ENCODE measurements at regions not wholly inside any gene's neighbourhood (a gene's known extent, or its start where the extent isn't known, plus 50 kb on each side); places are given as distances from the start of the nearest gene placed in this dataset.
"Not testable (repeated sequence)": the region's sequence is repeated elsewhere in the genome, so short reads cannot be mapped to it uniquely, and the experiment has no call there.

- intact Hi-C loops (cut with DNase I): no loop called here
- DNase-seq (ENCODE audit: low spot score): no peak
These were observed 482.9 kb upstream of the MAN1A1 start for GRCh38 chr6:119832411-119832810.

DNA sequence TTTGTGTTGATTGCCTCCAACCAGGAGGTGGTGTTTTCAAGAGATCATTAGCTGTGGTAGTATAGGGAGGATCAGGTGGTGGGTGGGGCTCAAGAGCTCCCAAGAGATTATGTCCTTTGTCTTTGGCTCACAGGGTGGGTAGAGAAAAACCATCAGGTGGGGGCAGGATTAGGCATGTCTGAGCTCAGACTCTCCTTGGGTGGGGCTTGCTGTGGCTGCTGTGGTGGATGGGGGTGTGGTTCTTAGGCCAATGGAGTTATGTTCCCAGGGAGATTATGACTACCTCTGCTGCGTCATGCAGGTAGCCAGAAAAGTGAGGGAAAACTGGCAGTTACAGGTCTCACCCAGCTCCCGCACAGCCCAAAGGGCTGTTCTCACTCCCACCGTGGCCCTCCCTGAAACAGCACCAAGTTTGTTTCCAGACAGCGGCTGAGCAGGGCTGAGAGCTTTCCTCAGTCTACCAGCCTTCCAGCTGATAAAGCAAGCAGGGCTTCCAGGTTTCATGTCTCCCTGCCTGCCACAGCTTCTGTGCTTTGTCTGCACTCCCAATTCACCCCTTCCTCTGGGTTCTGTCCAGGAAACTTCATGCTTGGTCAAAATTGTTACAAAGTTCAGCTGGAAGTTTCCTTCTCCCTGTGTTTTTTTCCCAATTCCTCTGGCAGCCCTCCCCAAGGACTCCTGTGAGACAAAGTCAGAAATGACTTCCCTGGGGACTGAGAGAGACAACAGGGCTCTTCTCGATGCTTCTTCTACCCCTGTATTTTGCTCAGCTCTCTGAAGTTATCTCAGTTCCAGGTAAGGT is 481.1 kb upstream of the MAN1A1 start:
- no peak for DNase-seq (ENCODE audit: low spot score)
- intact Hi-C loops (cut with DNase I): no loop called here

GRCh38 chr6:119830069-119830468 is 480.5 kb upstream of the MAN1A1 start:
- intact Hi-C loops (cut with DNase I): no loop called here

GRCh38 chr6:119829499-119829898 is 479.9 kb upstream of the MAN1A1 start:
- intact Hi-C loops (cut with DNase I); DNase-seq (ENCODE audit: low spot score): not testable (repeated sequence)

More at GRCh38 chr6:119830069-119830468, 480.5 kb upstream of the MAN1A1 start:
- DNase-seq (ENCODE audit: low spot score): no peak

GRCh38 chr6:119829006-119829405 is 479.4 kb upstream of the MAN1A1 start:
- DNase-seq (ENCODE audit: low spot score): no peak
- intact Hi-C loops (cut with DNase I): no loop called here

GRCh38 chr6:119821380-119821779 is 471.8 kb upstream of the MAN1A1 start:
- intact Hi-C loops (cut with DNase I): no loop called here
- DNase-seq (ENCODE audit: low spot score): no peak

DNA sequence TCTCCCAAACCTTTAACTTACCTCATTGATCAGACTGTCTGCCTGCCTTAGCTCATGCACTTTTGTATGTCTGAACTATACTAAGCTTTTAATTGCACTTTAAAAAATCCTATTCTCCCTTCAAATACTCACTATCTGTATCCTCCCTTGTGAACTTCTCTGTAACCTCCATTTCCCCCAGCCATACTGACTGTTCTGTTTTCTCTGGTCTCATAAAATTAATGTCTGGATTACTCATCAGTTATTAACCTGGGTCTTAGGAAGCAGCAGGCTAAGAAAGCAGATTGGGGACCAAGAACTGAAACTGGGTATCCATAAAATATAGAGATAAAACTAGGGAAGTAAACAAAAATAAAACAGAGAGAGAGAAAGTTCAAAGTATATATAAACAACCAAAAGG is 469.3 kb upstream of the MAN1A1 start:
- no peak for DNase-seq (ENCODE audit: low spot score)
- intact Hi-C loops (cut with DNase I): no loop called here

DNA sequence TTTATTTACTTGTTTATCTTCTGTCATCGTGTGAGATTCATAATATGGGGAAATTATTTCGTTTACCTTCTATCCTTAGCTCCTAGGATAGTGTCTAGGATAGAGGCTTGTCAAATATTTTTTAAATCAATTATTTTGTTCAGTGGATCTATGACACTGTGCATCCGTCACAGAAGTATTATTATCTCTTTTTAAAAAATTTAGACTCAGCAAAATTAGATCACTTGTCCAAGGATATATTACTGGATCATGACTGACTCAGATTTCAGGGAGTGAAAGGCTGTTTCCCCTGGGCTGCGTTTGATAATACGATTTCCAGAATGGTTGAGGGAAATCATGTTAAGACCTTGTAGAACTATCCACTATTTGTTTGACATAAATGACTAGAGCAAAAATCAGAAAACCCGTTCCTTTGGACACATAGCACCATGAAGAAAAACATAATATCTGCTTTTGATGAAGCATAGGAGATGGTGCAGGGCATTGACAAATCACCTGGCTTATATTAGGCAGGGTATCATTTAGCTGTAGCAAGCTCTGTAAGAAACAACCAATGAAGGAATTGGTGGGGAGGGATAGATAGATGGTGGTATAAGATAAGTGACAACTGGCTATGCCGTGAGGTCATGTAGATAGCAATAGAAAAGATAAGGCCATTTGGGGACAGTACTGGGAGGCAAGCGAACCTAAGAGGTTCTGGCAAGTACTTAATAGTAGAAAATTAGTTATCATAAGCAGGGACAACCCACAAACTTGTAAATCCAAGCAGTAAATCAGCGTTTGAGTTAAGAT is 465.2 kb upstream of the MAN1A1 start:
- DNase-seq (ENCODE audit: low spot score): no peak
- intact Hi-C loops (cut with DNase I): no loop called here

DNA sequence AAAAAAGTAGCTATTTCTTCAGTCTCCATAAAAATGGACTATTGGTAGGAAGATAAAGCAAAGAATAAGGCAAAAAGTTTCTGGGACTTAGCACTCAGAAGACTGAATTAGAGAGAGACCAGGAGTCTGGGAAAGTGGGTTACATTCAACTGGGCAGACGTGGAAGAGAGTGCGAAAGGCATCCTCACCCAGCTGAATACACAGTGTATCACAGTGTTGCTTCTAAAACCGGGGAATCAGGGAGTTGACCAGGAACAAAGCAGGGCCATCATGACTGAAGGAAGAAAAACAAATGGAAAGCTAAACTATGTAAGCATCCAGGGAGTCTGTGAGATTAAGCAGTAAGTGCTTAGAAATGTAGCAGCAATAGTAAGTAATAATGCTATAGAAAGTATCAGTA is 452.9 kb upstream of the MAN1A1 start:
- DNase-seq (ENCODE audit: low spot score): no peak
- intact Hi-C loops (cut with DNase I): no loop called here

DNA sequence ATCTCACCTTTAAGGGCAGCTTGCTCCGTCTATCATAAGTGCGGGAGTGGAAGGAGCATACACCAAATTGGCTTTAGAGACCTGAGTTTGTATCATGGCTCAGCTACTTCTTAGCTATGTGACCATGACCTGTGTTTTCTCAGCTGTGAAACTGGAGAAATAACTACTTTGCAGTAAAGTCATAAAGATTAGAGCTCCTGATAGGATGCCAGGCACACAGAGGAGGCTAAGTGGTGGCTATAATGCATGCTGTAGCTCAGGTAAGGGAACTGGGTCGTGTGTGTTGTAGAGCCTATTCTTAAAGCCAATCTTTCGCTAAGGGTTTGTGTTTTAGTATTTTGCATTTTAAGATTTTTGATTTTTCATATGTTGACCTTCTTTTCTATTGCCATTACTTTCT is 451.5 kb upstream of the MAN1A1 start:
- no peak for DNase-seq (ENCODE audit: low spot score)
- intact Hi-C loops (cut with DNase I): no loop called here

DNA sequence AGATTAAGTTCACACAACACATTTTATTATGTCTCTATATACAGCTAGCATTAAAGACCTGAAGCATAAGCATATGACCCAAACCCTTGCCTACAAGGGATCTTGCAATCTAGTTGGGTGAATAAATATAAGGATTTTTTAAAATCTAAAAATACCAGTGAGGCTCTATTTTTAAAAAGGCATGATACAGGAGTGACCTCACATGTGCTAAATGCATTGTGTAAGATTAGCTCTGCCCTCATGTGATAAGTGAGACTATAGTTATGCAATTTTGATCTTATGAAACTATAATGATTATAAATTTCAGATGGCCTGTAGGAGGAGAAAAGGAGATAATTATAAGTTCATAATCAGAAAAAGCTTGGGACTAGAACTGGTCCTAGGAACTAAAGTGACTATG is 451.0 kb upstream of the MAN1A1 start:
- intact Hi-C loops (cut with DNase I): no loop called here
- no peak for DNase-seq (ENCODE audit: low spot score)

DNA sequence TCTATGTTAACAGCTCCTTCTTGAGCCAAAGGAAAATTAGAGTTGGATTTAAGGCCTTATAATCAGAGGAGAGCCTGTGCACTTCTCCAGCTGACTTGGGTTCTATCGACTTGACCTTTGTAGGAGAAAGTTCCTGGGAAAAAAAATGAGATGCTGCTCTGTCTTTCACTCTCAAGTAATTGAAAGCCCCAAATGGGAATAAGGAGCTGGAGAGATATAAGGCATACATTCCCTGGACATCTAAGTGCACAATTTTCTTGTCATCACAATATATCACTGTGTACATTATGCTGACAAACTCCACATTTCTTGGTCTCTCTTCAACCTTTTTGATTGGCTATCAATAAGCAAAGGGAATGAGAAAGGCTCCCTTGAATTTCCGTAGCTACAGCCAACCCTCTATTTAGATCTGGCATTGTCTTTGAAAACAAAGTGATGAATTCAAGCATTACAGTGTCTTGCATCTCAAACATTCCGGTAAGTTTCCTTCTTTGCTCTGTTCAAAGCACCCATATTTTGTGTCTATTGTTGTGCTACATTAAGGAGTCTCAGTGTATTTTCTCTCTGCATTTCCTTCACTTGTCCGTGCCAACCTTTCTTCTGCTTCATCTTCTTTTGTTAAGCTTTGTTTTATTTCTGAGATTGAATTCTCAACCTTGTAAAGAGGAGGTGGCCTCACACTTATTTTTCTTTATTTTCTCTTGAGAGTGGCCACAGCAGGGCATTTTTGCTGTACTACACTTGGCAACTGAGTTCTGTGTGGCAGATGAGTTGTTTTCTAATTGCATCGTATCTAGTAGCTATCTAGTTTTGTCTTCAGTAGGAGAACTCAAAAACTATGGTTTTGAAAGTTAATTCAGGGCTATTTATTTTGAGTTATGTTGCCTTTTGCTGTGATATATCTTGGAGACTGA is 450.3 kb upstream of the MAN1A1 start:
- intact Hi-C loops (cut with DNase I): no loop called here
- DNase-seq (ENCODE audit: low spot score): no peak

DNA sequence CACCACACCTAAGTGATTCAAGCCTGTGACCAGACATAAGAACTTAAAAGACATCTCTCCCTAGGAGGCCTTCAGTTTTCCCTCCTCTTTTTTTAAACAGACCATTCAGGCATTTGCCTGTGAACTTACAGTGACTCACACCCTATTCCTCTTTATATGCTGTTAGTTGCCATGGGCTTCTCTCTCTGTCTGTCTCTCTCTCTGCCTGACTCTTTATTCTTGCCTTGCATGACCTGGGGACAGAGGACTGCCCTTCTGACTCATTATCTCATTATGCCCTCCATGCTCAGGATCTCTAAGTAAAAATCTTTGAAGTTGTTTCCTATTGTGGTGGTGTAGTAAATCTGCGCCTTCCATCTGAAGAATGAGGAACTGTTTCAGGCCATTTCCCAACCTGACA is 442.2 kb upstream of the MAN1A1 start:
- no peak for DNase-seq (ENCODE audit: low spot score)
- intact Hi-C loops (cut with DNase I): no loop called here

DNA sequence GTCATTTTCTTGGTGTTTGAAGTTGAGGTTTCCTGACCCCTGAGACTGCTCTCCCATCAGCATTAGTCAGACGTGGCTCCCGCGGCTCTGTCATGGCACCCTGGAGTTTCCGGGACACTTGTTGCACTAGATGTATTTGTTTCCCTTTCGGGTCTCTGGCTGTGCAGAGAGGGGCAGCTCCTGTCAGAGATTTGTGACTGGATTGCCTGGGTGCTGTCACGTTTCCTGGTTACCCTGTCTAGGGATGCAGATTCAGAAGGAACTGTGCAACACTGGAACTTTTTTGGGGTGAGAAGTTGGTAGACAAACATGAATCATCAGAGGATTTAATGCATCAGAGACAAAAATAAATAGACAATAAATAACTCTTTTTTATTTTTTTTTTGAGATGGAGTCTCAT is 431.8 kb upstream of the MAN1A1 start:
- DNase-seq (ENCODE audit: low spot score): no peak
- intact Hi-C loops (cut with DNase I): no loop called here

GRCh38 chr6:119768201-119768600 is 418.6 kb upstream of the MAN1A1 start:
- intact Hi-C loops (cut with DNase I): no loop called here
- DNase-seq (ENCODE audit: low spot score): no peak

- DNase-seq (ENCODE audit: low spot score): no peak
- intact Hi-C loops (cut with DNase I): no loop called here
These were observed 415.5 kb upstream of the MAN1A1 start for GRCh38 chr6:119764927-119765681.

DNA sequence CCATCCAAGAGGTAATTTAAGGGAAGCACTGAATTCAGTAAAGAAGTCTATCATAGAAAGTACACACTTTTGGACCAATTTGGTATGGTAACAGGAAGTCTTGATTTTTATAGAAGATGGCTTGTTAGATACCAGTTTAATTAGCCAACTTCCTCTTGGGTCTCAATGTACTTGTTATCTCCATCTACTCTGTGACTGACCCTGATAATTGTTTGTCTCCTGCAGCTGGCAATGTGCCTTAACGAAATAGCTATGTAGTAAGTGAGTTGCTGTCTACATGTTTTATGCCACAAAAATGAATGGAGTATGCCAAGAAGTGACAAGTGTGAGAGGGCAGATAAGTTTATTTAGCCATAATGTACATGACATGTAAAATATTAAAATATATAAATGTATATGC is 410.5 kb upstream of the MAN1A1 start:
- no peak for DNase-seq (ENCODE audit: low spot score)
- intact Hi-C loops (cut with DNase I): no loop called here

DNA sequence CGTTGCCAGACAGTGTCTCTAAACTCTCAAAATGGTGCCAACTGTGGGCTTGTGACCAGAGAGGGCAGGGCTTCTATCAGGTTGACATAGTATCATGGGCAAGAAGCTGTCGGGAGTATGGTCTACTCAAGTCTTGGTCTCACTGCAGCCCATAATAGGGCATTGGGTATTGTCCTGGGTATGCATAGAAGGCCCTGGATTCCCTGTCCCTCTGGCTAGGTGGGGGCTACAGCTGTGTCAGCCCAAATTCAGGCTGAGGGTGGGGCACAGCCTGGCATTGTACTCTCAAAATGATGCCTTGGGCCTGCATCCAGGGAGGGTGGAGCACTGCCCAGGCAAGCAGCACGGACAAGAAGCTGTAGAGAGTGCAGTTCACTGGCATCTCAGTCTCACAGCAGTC is 408.8 kb upstream of the MAN1A1 start:
- intact Hi-C loops (cut with DNase I): no loop called here
- DNase-seq (ENCODE audit: low spot score): no peak

GRCh38 chr6:119757467-119757866 is 407.9 kb upstream of the MAN1A1 start:
- intact Hi-C loops (cut with DNase I): no loop called here
- no peak for DNase-seq (ENCODE audit: low spot score)

All from posterior vena cava (tissue), 2 donors.